Subcutaneous abdominal adipose tissue (tissue), 5 donors: ENCODE measurements at regions not wholly inside any gene's neighbourhood (a gene's known extent, or its start where the extent isn't known, plus 50 kb on each side); places are given as distances from the start of the nearest gene placed in this dataset.

Experiments used
- H3K27ac ChIP-seq: one replicate; pipeline ENCODE4 v1.7.0; 2013; ENCODE audit warnings: low read depth, mild to moderate bottlenecking, inconsistent platforms, low read length, moderate library complexity
- H3K27me3 ChIP-seq, 5 donors: one replicate each; pipeline ENCODE4 v1.7.0; 2013; ENCODE audit warnings: low read length in 5 of 5, inconsistent platforms in 1 of 5; ENCODE audit not compliant: control insufficient read depth in 5 of 5, insufficient read depth in 4 of 5
- H3K36me3 ChIP-seq, 5 donors: one replicate each; pipeline ENCODE4 v1.7.0; 2013; ENCODE audit warnings: low read length in 5 of 5; ENCODE audit not compliant: control insufficient read depth in 5 of 5, insufficient read depth in 5 of 5
- H3K4me1 ChIP-seq, 5 donors: one replicate each; pipeline ENCODE4 v1.7.0; 2013; ENCODE audit warnings: low read length in 5 of 5, mild to moderate bottlenecking in 3 of 5, moderate library complexity in 1 of 5; ENCODE audit not compliant: control insufficient read depth in 5 of 5, insufficient read depth in 5 of 5
- H3K4me3 ChIP-seq, 5 donors: one replicate each; pipeline ENCODE4 v1.7.0; 2013; ENCODE audit warnings: low read length in 5 of 5, low read depth in 1 of 5
- H3K9ac ChIP-seq, 5 donors: one replicate each; pipeline ENCODE4 v1.7.0; 2013; ENCODE audit warnings: low read length in 5 of 5, mild to moderate bottlenecking in 4 of 5, moderate library complexity in 3 of 5
- H3K9me3 ChIP-seq, 5 donors: one replicate each; pipeline ENCODE4 v1.7.0; 2013; ENCODE audit warnings: low read length in 5 of 5; ENCODE audit not compliant: control insufficient read depth in 5 of 5
- donor health status: healthy.
- donor health status: healthy.
- donor health status: healthy.
- donor health status: healthy.
- donor health status: healthy.

GRCh38 chr1:30290581-30290980, 432.8 kb downstream of the MATN1 start:
- Histone ChIP-seq H3K36me3 (no peaks in the 10 kb centered on the region), H3K9ac (no peak overlapping the region), H3K9me3 (peaks cover 0 to 5% (median 2%) of the 10 kb centered on the region in 5 donors), H3K27ac (no peak overlapping the region), H3K4me3 (no peak overlapping the region), H3K4me1 (no peaks in the 10 kb centered on the region), H3K27me3 (peaks cover 0 to 15% (median under 1%) of the 10 kb centered on the region in 5 donors)

- Histone ChIP-seq H3K9ac (no peak overlapping the region), H3K27me3 (peaks cover 0 to 15% (median 0%) of the 10 kb centered on the region in 5 donors), H3K36me3 (no peaks in the 10 kb centered on the region), H3K9me3 (no peaks in the 10 kb centered on the region), H3K27ac (no peak overlapping the region), H3K4me1 (no peaks in the 10 kb centered on the region), H3K4me3 (no peak overlapping the region)
Measured at GRCh38 chr1:30287976-30288375, 435.4 kb downstream of the MATN1 start.

DNA sequence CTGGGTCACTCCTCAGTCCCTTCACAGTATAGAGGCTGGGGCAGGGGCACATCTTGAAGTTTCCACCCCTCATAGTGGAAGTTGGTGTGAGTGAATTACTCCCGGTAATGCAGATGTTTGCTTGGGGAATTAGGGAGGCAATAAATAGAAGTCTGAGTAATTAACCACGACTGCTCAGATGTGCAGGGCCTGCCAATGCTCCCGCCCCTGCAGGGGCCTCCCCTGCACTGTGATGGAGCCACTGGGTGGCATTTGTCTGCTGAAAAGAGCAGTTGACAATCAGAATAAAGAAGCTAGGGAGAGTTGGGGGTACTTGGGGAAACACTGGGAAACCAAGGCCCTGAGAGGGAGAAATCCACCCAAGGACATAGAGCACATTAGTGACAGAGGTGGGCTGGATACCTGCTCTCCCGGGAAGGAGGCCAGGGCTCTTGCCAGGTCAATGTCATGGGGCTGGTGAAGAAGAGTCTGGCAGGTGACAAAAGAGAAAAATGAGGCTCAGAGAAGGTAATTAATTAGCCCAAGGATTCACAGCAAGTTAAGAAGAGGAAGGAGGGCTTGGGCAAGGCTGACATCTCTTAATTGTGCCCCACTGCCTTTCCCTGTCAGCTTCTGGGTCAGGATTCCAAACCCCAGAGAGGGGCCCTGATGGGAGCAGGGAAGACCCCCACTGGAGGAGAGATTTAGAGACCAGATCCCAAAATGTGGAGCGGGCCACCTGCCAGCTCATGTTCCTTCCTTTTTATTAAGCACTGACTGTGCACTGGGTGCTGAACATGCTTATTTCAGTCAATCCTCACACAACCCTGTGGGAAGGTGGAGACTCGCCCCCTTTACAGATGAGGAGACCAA, 436.2 kb downstream of the MATN1 start:
- peaks cover 0 to 15% (median 0%) of the 10 kb centered on the region in 5 donors for H3K27me3 ChIP-seq
- H3K9ac ChIP-seq, result no peak overlapping the region

DNA sequence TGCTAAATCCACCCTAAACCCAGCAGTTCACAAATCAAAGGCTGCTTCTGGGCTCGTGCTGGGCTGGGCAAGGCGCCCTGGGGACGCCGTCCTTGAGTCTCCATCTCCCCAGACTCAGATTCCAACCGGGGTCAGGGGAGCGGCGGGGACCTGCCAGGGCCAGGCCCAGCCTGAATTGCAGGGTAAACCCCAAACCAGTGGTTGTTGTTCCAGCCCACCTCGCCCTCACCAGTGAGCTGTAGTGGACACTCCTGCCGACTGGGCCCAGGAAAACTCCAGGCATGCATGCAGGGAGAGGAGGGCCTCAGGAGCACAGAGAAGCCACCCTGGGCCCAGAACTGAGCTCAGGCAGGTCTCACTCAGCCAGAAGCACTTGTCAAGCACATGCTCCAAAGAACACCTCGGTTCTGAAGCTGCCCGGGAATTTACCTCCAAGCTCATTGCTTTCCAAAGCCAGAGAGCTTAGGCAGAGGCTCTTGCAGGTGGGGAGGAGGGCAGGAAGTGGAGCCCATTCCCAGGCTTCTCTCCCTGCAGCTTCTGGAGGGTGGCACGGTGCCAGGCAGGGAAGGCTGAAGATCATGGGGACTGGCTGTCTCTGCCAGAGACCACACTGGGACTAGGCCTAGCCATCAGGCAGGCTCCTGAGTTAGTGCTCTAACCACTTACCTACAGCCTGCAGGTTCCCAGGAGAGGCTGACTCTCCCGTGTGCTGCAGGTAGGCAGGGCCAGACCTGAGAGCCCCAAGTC, 437.0 kb downstream of the MATN1 start:
- Histone ChIP-seq H3K9ac (no peak overlapping the region), H3K27ac (no peak overlapping the region), H3K27me3 (peaks cover 0 to 15% (median 0%) of the 10 kb centered on the region in 5 donors), H3K4me3 (no peak overlapping the region), H3K9me3 (no peaks in the 10 kb centered on the region), H3K4me1 (no peaks in the 10 kb centered on the region), H3K36me3 (no peaks in the 10 kb centered on the region)

More for the DNA sequence above, 436.2 kb downstream of the MATN1 start:
- no peaks in the 10 kb centered on the region for H3K36me3 ChIP-seq
- no peaks in the 10 kb centered on the region for H3K9me3 ChIP-seq
- H3K4me1 ChIP-seq, result no peaks in the 10 kb centered on the region
- H3K4me3 ChIP-seq, result no peak overlapping the region
- no peak overlapping the region for H3K27ac ChIP-seq

DNA sequence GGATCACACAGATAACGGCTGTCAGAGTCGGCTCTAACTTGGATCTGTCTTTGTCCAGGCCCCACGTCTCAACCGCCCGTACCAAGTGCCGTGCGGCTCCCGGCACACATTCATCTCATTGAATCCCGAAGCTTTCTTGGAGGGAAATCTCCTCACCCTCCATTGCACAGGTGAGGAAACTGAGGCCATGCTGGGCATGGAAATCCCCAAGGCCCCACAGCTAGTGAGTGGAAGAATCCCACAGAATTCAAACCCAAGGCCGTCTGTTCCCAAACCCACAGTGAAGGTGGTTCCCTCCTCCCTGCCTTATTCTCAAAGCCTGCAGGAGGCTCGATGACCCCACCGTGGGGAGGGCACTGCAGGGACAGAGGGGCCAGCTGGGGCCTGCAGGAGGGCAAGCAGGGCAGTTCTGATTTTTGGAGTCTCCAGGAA, 437.9 kb downstream of the MATN1 start:
- H3K27me3 ChIP-seq, result peaks cover 0 to 15% (median 0%) of the 10 kb centered on the region in 5 donors
- H3K9ac ChIP-seq, result no peak overlapping the region
- H3K9me3 ChIP-seq, result no peaks in the 10 kb centered on the region

DNA sequence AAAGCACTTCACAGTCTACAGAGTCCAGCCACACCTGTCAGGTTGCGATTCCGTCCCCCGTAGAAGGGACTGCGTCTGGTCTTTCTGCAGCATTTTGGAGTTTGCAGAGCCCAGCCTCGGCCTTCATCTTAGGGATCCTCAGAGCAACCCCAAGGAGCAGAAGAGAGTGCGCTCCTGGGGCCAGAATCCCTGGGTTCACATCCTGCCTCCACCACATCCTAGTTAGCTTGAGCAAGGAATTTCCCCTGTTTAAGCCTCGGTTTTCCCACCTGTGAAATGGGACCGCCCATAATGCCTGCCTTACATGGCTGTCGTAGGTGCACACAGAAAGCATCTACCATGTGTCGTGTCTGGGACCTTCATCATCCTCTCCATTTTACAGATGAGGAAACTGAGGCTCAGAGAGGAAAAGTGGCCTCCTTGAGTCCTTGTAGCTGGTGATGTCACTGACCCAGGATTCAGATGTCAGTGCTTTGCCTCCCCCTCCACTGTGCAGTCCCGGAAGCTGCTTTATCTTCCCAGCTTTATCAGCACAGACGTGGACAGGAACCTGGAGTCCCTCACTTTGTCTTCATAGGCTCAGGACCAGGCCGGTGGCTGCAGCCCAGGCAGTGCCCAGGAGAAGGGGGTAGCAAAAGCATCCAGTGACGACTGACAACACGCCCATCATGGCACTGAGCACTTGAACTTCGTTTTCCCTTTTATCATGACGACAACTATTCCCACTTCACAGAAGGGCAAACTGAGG, 438.5 kb downstream of the MATN1 start:
- Histone ChIP-seq H3K27me3 (peaks cover 0 to 15% (median 0%) of the 10 kb centered on the region in 5 donors), H3K9me3 (no peaks in the 10 kb centered on the region), H3K36me3 (no peaks in the 10 kb centered on the region), H3K4me3 (no peak overlapping the region), H3K9ac (no peak overlapping the region), H3K27ac (no peak overlapping the region), H3K4me1 (no peaks in the 10 kb centered on the region)

More for the DNA sequence above, 437.9 kb downstream of the MATN1 start:
- no peaks in the 10 kb centered on the region for H3K4me1 ChIP-seq
- no peaks in the 10 kb centered on the region for H3K36me3 ChIP-seq
- H3K4me3 ChIP-seq, result no peak overlapping the region
- H3K27ac ChIP-seq, result no peak overlapping the region

DNA sequence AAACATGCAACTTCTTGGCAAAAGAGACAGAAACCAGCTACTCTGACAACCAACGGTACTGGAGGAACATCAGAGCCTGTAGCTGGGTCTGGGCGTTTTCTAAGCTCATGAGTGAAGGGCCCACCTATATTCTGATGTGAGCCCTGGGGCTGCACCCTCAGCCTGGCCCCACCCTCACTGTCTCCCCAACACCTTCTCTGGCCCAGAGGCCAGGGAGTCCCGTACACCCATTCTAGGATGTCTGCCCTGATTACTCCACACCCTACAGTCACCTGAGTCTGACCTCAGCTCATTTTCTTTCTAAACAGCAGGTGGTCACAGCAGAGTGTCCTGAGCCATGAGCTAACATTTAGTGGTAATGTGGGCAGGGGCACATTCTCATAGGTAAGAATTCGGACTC, 439.2 kb downstream of the MATN1 start:
- H3K27me3 ChIP-seq, result peaks cover 0 to 11% (median 0%) of the 10 kb centered on the region in 5 donors
- H3K9ac ChIP-seq, result no peak overlapping the region
- no peaks in the 10 kb centered on the region for H3K9me3 ChIP-seq
- H3K27ac ChIP-seq, result no peak overlapping the region
- H3K4me3 ChIP-seq, result no peak overlapping the region
- H3K4me1 ChIP-seq, result no peaks in the 10 kb centered on the region
- no peaks in the 10 kb centered on the region for H3K36me3 ChIP-seq

DNA sequence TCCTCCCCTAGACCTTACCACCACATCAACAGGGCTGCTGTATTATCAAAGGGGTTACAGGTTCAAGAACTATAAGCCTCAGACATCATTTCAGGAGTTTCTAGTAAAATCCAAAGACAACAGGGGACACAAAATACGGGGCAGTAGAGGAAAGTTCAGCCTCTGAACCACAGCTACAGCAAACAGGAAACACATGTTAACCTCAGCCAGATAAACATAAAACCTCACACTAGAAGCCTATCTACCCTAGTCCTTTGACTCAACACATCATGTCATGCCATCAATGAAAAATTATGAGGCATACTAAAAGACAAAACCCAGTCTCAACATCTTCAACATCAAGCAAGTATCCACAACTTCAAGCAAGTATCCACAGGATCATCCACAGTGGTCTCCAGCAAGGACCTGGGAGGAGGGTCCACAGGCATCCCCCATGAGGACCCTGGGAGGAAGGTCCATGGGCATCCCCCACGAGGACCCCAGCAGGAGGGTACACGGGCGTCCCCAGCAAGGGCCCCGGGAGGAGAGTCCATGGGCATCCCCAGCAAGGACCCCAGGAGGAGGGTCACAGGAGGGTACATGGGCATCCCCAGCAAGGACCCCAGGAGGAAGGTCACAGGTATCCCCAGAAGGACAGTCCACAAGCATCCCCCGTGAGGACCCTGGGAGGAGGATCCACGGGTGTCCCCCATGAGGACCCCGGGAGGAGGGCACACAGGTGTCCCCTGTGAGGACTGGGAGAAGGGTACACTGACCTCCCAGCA, 440.0 kb downstream of the MATN1 start:
- Histone ChIP-seq H3K27ac (no peak overlapping the region), H3K36me3 (no peaks in the 10 kb centered on the region), H3K4me3 (no peak overlapping the region), H3K4me1 (no peaks in the 10 kb centered on the region), H3K9me3 (no peaks in the 10 kb centered on the region), H3K9ac (no peak overlapping the region), H3K27me3 (peaks cover 0 to 11% (median 3%) of the 10 kb centered on the region in 5 donors)

DNA sequence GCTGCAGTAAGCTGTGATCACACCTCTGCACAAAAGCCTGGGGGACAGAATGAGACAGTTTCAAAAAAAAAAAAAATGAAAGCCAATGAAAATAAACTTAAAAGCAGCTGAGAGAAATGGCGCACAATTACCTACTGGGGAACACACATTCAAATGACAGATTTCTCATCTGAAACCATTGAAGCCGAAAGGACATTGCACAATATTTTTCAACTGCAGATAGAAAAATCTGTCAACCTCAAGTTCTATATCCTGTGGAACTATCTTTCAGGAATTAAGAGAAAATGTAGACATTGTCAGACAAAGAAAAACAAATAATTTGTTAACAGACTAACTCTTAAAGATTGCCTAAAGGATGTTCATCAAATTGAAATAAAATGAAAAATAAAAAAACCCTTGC, 442.8 kb downstream of the MATN1 start:
- Histone ChIP-seq H3K27me3 (peaks cover 0 to 12% (median 3%) of the 10 kb centered on the region in 5 donors), H3K27ac (no peak overlapping the region), H3K9ac (no peak overlapping the region), H3K9me3 (no peaks in the 10 kb centered on the region), H3K36me3 (no peaks in the 10 kb centered on the region), H3K4me1 (no peaks in the 10 kb centered on the region), H3K4me3 (no peak overlapping the region)
